NCI-H460 (cell line): ENCODE measurements at regions not wholly inside any gene's neighbourhood (a gene's known extent, or its start where the extent isn't known, plus 50 kb on each side); places are given as distances from the start of the nearest gene placed in this dataset.
"Not testable (repeated sequence)": the region's sequence is repeated elsewhere in the genome, so short reads cannot be mapped to it uniquely, and the experiment has no call there.

ENCODE experiments used
- DNase-seq: peaks from one replicate; pipeline ENCODE4 v3.0.0-alpha.2; 2016; ENCODE audit warnings: low read depth; ENCODE audit errors: extremely low read depth

GRCh38 chr12:25384038-25384892, 133.5 kb upstream of the KRAS start:
- DNase-seq: no peak

DNA sequence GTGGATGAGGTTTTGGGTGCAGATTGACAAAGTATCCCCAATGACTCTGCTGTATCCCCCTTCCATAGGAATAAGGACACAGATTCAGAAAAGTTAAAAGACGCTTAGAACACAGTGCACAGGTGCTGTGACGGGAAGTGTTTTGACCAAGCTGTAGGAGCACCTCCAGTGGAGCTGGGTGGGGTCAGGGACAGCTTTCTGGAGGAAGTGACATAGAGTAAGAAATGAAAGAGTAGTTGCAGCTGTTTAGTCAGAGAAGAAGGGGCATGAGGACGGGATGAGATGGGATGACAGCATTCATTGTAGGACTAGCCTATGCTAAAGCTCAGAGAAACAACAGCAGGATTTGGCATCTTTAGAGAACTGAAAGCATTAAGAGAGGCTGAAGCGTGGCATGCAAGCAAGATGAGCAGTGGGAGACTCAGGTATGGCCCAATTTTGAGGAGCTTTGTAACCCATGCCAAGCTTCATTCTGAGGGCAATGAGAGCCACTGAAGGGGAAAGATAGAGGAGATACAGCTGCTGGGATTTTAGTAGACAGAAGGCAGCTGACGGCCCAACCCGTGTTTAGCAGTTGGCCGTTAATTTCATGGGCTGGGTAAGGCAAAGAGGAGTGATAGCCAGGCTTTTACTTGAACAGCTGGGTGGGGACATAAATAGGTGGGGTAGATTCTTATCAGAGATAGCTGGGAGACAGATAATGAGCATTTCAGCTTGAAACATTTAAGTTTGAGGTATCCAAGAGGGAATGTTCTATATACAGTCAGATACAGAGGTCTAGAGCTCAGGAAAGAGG, 131.8 kb upstream of the KRAS start:
- no peak for DNase-seq

DNA sequence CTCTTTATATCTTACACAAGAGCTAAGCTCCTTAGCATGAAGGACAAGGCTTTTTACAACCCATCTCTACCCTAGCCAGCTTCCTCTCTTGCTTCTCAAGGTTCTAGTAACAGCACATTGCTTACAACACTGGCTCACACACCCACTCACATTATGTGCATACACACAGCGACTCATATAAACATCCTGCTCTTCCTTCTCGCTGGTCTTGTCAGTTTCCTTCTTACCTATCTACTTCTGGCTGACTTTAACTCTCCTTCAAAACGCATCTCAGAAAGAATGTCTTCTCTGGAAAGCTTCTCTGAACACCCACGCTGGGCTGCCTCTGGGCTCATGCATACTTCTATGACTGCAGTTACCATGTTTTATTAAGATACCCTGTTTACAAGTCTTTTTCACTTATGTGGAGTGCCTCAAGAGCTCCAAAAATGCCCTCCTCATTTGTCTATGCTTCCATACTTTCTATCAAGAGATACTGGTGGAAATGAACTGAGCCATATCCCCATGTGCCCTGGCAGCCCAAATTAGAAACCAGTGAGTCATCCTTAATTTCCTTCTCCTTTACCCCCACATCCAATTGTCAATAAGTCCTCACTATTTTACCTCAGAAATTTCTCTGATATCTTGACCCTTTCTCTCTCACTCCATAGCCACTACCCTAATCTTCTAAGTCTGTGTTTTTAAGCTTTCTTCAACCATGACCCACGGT, 126.9 kb upstream of the KRAS start:
- no peak for DNase-seq

DNA sequence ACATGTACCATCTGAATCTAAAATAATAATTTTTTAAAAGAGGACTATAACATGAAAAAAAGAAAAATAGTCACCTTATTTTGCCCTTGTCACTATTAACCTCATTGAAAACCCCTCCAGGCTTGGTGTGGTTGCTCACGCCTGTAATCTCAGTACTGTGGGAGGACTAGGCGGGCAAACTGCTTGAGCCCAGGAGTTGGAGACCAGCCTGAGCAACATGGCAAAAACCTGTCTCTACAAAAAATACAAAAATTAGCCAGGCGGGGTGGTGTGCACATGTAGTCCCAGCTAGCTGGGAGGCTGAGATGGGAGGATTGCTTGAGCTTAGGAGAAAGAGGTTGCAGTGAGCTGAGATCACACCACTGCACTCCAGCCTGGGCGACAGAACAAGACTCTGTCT, 126.3 kb upstream of the KRAS start:
- DNase-seq: no peak

- DNase-seq: no peak
Observed at GRCh38 chr12:25376407-25376806, 125.7 kb upstream of the KRAS start.

DNA sequence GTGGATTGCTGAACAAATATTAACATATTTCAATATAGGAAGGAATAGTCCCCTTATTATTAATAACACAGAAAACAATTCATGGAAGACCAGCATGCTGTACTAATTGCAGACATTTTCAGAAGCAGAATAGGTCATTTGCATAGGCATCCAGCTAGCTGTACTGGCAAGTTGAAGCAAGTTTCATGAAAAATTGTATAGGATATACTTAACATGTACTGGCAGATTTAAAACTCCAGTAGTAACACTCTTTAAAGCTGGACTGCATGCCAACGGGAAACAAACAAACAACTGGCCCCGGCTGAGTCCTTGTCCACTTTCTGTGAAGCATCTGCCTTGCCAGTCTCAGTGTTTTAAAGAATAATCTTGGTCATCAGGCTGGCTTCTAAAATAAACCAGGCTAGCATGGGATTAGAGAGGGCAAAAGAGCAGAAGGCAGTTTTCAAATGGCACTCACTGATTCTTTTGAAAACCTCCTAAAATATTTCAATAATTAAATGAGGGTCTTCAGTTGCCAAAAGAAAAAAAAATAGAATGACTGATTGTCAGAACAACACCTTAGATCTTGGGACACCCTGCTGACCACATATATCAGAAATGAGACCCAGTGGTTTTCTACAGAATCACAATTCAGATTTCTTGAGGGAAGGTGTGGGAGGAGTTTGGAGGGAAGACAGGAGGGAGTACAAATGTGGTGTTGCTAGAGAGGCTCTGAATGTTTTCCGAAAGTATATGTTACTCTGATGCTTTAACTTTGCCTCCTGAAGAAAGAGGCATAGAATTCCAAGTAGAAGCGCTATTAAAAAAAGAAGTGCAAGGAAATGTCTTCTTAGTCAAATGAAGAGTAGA, 122.5 kb upstream of the KRAS start:
- DNase-seq: no peak

GRCh38 chr12:25372002-25372401, 121.3 kb upstream of the KRAS start:
- no peak for DNase-seq

DNA sequence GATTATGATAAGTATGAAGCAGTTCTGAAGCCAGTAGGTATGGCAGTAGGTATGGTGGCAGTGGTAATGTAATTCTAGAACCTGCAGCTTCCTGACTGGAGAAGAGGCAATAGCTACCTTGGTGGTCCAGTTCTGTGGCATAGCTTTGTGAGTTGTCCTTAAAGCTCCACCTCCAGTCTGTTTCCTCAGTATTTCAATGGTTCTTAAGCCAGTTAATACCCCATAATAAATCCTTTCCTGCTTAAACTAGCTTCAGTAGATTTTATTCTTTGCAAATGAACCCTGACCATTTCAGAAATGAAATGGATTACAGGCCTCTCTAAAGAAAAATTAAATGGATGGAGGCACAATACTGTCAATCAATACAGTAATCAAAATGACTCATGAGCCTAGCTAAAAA, 117.8 kb upstream of the KRAS start:
- DNase-seq: no peak

GRCh38 chr12:25366122-25366521, 115.4 kb upstream of the KRAS start:
- no peak for DNase-seq

DNA sequence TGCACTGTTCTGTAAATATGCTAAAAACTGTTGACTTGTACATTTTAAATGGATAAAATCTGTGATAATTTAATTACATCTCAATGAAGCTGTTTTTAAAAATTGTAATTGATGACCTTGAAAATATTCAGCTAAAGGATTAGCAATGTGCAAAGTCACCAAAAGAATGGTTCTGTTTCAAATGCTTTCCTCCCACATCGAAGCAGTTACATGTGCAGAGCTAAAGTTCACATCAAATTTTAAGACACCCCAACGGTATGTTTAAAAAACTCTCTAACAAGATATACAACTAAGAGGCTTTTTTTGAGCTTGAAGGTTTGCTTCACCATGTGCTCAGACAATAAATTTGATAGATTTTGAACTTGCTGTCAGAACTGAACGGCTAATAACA, 114.6 kb upstream of the KRAS start:
- DNase-seq: no peak

GRCh38 chr12:25364529-25365339, 114.0 kb upstream of the KRAS start:
- DNase-seq: no peak

DNA sequence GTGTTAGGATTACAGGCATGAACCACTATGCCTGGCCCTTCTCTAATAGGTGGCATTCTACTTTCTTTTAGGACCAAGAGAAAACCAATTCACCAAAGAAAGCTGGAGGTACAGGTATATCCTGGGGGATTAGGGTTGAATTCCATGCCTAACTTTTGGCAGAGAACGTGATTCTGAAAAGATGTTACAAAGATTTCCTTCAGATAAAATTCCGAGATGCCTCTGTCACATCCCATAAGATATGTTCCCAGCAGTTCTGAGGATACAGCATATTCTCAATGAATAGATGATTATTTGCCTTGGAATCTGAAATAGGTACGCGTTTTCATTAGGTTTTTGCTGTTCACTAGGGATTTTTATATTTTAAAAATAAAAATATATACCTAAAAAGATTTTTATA, 111.9 kb upstream of the KRAS start:
- no peak for DNase-seq

GRCh38 chr12:25361511-25361910, 110.8 kb upstream of the KRAS start:
- DNase-seq: no peak

DNA sequence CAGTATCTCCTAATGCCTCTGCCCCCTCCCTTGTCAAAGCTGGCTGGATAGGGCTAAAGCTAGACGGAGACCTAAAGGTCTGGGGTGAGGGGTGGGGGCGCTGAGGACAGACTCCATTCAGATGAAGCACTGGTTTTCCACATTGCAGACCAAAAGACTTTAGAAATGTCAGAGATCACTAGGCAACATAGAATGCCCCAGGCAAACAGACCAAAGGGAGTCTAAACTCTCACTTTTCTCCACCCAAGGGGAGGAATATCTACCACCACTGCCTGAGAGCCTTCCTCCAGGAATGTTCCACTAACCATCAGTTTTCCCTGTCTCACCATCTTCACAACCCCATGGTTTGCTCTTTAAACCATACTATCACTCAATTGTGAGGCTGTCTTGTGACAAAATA, 106.9 kb upstream of the KRAS start:
- DNase-seq: no peak

GRCh38 chr12:25352942-25353341, 102.2 kb upstream of the KRAS start:
- DNase-seq: not testable (repeated sequence)

DNA sequence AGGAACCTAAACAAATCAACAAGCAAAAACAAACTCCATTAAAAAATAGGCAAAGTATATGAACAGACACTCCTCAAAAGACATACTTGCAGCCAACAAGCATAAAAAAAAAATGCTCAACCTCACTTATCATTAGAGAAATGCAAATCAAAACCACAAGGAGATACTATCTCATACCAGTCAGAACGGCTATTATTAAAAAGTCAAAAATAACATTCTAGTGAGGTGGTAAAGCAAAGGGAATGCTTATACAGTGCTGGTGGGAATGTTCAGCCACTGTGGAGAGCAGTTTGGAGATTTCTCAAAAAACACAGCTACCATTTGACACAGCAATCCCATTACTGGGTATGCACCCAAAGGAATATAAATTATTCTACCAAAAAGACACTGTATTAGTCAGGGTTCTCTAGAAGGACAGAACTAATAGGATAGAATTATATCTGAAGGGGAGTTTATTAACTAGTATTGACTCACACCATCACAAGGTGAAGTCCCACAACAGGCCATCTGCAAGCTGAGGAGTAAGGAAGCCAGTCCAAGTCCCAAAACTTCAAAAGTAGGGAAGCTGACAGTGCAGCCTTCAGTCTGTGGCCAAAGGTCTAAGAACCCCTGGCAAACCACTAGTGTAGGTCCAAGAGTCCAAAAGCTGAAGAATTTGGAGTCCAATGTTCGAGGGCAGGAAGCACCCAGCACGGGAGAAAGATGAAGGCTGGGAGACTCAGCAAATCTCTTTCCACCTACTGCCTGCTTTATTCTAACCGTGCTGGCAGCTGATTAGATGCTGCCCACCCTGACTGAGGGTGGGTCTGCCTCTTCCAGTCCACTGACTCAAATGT, 101.6 kb upstream of the KRAS start:
- DNase-seq: no peak

DNA sequence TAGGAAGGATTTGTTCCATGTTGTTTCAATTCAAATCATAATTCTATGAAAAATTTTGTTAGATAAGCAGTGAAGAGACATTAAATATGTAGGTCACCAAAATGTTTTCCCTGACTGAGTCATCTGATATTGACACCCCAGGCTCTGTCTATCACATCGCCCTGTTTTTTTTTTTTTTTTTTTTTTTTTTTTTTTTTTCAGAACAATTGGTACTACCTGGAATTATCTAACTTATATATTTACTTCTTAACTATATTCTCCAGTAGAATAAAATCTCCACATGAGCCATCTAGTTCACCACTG, 97.8 kb upstream of the KRAS start:
- DNase-seq: no peak

DNA sequence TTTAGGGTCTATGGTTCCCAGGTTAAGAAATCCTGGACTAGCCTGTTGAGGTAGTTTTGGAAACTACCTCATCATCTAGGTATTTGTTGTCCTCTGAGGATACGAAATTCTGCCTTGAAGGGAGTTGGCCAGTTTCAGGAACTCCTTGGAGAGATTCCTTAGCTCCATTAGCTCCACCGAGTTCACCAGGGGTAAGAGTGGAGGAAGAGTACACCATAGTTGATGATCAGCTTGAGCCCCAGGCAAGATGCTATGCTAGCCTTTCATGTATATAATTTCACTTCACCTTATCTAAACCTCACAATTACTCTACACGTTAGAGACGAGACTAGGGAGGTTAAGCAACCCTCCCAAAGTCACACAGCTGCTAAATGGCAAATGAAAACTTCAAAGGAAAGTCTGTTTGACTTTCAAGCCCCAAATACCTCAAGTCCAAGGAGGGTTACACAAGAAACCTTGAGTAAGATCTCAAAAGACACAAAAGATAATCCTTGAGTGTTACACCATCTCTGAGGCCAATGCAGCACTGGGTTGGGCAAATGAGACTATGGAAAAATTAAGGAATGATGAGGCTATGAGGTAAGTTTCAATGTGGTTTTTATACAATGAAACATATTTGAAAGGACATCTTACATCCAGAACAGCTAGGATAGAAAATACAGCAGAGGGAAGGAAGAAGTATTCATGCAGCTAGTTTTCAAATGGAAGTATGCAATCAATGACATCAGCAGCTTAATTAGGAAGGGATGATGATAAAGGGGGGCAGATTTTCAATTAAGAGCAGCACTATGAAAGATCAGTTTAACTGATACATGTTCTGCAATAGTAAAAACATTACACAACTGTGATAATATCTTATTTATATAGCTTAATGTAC, 97.2 kb upstream of the KRAS start:
- no peak for DNase-seq
